ENCODE measurements at regions not wholly inside any gene's neighbourhood (a gene's known extent, or its start where the extent isn't known, plus 50 kb on each side); places are given as distances from the start of the nearest gene placed in this dataset.

GRCh38 chr7:115831371-115831770, 199.2 kb downstream of the TFEC start:
- TF ChIP-seq CTCF (IDR thresholded peaks at IDR 0.05) (no peak), POLR2A (IDR thresholded peaks at IDR 0.05) (no peak)

Data from esophagus squamous epithelium (tissue), 4 donors.